ENCODE measurements at regions not wholly inside any gene's neighbourhood (a gene's known extent, or its start where the extent isn't known, plus 50 kb on each side); places are given as distances from the start of the nearest gene placed in this dataset.

DNA sequence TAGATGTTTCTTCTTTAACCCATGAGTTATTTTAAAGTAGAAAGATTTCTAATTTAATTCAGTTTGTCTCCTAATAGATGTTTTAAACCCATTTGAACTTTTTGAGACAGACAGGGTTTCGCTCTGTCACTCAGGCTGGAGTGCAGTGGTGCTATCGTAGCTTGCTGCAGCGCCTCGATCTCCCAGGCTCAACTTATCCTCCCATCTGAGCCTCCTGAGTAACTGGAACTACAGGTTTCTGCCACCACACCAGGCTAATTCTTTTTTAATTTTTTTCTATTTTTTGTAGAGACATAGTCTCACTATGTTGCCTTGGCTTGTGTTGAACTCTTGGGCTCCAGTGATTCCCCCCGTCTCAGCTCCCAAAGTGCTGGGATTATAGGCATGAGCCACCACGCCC lies 53.0 kb upstream of the RAB18 start:
- DNase-seq (ENCODE audit: low spot score): no peak

DNA sequence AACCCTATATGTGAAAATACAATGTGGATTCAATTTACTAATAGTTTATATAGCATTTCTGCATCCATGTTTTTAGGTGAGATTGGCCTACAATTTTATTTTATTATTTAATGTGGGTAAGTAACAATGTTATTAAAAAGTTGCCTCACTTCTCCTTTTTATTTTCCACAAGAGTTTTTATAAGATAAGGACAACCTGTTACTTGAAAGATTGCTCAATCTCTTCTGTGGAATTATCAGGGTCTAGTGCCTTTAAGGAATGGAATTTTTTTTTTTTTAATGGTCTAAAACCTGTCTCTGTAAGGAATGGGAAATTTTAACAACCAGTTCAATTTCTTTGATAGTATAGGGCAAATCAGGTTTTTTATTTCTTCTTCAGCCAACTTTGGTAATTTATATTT lies 53.9 kb upstream of the RAB18 start:
- no peak for DNase-seq (ENCODE audit: low spot score)

- DNase-seq (ENCODE audit: low spot score): no peak
These were observed 54.5 kb upstream of the RAB18 start for GRCh38 chr10:27449571-27449970.

DNA sequence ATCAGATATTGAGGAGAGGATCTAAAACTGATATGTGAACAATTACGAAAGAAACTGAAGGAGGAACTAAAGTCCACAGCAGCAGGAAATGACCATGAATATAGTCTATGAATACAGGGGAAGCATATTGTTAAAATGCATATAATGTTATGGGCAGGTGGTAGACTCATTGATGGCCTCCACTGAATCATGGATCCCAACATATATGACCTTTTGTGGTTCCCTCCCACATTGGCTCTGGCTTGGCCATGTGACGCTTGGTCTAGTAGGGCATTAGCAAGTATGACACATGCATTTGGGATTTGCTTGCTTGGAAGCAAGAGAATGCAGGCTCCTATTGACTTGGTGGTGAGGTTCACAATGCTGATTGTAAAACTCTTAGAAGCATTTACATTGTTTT lies 55.2 kb upstream of the RAB18 start:
- no peak for DNase-seq (ENCODE audit: low spot score)

DNA sequence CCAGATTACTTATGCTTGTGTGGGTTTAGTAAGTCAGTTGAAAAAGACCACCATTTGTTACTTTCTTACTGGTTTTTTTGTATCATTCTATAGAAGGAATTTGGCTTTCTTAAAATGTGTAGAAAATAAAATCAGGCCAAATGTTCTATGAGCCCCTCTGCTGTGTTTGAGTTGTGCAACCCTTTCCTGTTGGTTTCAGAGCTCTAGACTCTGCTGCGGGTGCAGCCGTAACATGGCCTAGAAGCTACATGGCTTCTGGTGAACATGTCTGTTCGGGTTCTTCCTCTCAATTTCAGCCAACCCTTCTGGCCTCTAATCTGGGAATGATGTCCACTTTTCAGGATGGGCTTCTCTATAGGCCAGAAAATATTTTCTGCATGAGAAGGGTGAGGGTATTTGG lies 56.6 kb upstream of the RAB18 start:
- DNase-seq (ENCODE audit: low spot score): no peak

DNA sequence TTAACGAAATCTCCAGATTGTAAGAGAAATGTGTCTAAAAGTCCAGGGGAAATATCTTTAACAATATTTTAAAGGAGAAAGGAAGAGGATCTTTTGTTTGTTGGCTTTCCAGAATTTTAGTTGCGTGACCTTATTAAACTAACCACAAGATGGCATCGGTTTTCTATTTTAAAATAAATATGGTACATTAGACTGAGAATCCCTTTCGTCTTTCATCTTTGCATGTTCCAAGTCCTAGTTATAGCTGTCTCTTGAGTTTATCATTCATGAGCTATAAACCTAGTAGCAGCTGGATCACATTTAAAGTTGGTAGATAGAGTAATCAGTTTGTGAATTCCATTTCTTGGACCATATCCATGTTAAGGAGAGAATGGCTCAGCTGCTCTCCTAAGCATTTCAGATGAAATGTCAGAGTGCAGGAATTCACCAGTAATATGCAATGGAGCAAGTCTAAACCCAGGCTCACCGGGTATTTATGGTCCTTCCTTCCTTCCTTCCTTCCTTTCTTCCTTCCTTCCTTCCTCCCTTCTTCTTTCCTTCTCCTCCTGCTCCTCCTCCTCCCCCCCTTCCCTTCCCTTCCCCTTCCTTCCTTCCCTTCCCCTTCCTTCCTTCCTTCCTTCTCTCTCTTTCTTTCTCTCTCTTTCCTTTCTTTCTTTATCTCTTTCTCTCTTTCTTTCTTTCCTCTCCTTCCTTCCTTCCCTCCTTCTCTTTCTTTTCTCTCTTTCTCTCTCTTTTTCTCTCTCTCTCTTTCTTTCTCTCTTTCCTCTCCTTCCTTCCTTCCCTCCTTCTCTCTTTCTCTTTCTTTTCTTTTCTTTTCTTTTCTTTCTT lies 57.8 kb upstream of the RAB18 start:
- peak; percentile 27 for DNase-seq (ENCODE audit: low spot score)

DNA sequence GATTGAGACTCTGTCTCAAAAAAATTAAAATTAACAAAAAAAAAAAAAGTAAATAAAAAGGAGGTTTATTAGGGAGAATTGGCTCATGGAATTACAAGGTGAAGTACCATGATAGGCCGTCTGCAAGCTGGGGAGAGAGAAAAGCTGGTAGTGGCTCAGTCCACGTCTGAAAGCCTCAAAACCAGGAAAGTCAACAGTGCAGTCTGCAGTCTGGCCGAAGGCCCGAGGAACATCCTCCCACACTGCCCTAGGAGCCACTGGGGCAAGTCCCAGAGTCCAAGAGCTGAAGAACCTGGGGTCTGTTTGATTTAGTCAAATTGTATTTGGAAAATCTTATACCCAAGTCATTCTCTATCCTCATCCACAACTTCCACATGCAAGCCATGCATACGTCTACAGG lies 59.0 kb upstream of the RAB18 start:
- DNase-seq (ENCODE audit: low spot score): no peak

GRCh38 chr10:27440478-27440877 lies 63.6 kb upstream of the RAB18 start:
- no peak for DNase-seq (ENCODE audit: low spot score)

DNA sequence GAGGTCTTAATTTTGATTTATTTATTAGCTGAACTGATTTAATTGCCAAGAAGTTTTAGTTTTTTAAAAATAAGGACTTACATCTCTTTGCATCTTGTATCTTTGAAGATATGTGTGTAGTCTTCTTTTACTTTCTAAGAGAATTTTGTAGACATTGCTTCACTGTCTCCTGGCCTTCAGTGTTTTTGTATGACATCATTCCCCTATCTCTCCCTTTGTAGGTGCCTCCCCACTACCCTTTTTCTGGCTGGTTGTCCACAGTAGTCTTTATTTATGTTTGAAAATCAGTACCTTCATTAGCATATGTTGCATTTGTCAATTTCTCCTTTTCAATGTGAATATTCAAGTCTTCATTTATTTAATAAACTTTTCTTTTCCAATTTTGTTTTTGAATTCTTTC lies 64.1 kb upstream of the RAB18 start:
- no peak for DNase-seq (ENCODE audit: low spot score)

GRCh38 chr10:27439101-27439500 lies 65.0 kb upstream of the RAB18 start:
- DNase-seq (ENCODE audit: low spot score): no peak

- DNase-seq (ENCODE audit: low spot score): no peak
These were observed 66.3 kb upstream of the RAB18 start for GRCh38 chr10:27437775-27438174.

- no peak for DNase-seq (ENCODE audit: low spot score)
These were observed 67.4 kb upstream of the RAB18 start for GRCh38 chr10:27436710-27437109.

GRCh38 chr10:27433976-27434375 lies 70.1 kb upstream of the RAB18 start:
- no peak for DNase-seq (ENCODE audit: low spot score)

GRCh38 chr10:27426948-27427467 lies 77.1 kb upstream of the RAB18 start:
- no peak for DNase-seq (ENCODE audit: low spot score)

DNA sequence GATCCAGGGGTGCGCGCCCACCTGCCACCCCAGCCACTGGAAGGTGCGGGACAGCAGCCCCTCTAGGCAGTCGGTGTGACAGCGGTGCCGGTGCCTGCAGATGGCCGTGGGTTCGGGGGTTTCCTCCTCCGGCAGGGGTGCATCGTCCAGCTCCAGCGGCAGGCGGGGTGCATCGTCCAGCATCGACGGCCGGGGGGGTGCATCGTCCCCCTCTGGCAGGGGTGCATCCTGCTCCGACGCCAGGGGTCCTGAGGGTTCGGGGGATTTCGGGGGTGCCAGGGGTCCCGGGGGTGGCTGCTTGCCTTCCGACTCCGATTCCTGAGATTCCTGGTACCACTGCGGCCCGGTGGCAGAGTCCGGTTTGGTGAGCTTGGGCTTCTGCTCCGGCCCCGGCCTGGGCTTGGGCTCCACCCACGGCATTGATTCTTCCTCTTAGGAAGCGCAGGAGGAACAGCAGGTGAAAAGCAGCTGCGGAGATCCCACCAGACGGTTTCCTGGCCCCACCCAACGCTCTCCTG lies 90.2 kb upstream of the RAB18 start:
- no peak for DNase-seq (ENCODE audit: low spot score)

DNA sequence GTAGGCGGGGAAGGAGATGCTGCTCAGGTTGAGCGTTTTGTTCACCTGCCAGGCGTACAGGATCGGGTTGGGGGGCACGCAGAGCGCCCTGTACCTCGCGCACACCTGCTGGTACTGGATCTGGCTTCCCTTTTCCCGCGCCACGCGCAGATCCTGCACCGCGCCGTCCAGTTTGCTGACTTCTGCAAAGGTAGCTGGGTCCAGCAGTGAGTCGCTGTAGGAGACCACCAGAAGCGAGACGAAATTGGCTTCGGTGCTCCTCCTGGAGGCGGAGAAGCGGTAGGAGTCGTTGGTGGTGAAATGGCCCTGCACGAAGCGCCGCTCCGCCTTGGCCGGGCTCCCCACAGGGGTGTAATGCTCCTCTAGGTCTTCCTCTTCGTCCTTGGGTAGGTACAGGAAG lies 90.7 kb upstream of the RAB18 start:
- DNase-seq (ENCODE audit: low spot score): no peak

- no peak for DNase-seq (ENCODE audit: low spot score)
These were observed 94.0 kb upstream of the RAB18 start for GRCh38 chr10:27410153-27410552.

- no peak for DNase-seq (ENCODE audit: low spot score)
These were observed 96.8 kb upstream of the RAB18 start for GRCh38 chr10:27407271-27407670.

DNA sequence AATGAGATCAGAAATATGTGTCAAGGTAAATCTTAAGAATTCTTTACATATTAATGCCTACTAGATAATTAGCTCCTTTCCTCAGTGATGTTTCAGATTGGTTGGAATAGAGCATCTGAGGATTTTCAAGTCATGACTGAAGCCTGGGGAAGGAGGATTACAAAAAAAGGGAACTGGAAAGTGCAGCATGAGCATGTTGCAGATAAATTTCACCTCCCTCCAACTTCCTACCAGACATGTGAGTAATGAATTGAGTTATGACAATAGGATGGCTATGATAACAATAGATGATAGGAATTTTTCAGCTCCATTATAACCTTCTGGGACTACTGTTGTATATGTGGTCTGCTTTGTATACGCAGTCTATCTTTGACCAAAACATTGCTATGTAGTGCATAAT lies 104.2 kb upstream of the RAB18 start:
- no peak for DNase-seq (ENCODE audit: low spot score)

GRCh38 chr10:27393961-27394360 lies 110.1 kb upstream of the RAB18 start:
- DNase-seq (ENCODE audit: low spot score): no peak

- DNase-seq (ENCODE audit: low spot score): no peak
These were observed 111.5 kb upstream of the RAB18 start for GRCh38 chr10:27392606-27393005.

DNA sequence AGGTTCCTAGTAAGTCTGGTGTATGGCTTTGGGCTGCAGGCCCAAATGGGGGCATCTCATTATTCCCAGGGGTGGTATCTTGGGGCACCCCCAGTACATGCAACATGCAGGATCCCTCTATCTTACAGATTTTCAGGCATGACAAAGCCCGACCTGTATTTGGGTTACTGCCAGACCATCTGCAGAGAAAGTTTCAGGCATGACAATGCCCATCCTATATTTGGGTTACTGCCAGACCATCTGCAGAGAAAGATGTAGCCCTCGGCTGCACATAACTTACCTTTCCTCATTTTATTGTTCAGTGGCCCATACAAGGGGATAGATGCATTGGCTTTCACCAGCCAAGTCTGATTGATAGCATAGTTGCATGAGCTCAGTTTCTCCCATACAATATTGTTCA lies 112.2 kb upstream of the RAB18 start:
- no peak for DNase-seq (ENCODE audit: low spot score)

DNA sequence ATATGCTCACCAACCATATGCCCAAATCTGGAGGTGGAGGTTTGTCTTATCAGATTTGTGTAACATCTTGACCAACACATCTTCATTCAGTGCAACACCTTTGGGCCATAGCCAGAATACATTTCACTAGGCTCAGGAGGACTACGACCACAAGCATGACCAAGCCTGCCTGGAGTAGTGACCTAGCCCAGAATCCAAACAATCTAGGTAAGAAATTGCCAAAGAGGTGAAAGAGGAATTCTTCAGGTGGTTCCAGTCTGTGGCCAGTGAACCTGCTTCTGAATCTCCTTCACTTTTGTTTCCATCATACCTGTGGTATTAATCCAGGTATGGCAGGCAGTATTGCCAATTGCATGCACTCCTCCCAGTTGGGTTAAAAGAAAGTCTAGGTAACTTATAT lies 112.8 kb upstream of the RAB18 start:
- DNase-seq (ENCODE audit: low spot score): no peak

- no peak for DNase-seq (ENCODE audit: low spot score)
These were observed 113.4 kb upstream of the RAB18 start for GRCh38 chr10:27390681-27391080.

Data from CD4-positive, alpha-beta T cell treated with Interleukin-15 for 4 hours (primary cell).